Vagina (tissue), 2 donors: ENCODE measurements at regions not wholly inside any gene's neighbourhood (a gene's known extent, or its start where the extent isn't known, plus 50 kb on each side); places are given as distances from the start of the nearest gene placed in this dataset.

ENCODE experiments used
- CTCF ChIP-seq, 3 experiments: fragments of 450-650 bp in 2 of 3; fragments of 200-600 bp in 1 of 3; sonication (generic) in 1 of 3; IDR thresholded peaks; one replicate each; pipeline ENCODE4 v1.5.1; 2017 to 2019; ENCODE audit warnings: antibody characterized with exemption in 3 of 3, mild to moderate bottlenecking in 2 of 3, moderate library complexity in 2 of 3
- POLR2A ChIP-seq, 2 donors: fragments of 450-650 bp; IDR thresholded peaks; one replicate each; pipeline ENCODE4 v1.6.1; 2017; ENCODE audit warnings: antibody characterized with exemption in 2 of 2, mild to moderate bottlenecking in 2 of 2, moderate library complexity in 2 of 2
- POLR2AphosphoS5 ChIP-seq, 2 donors: sonication (generic); formaldehyde crosslinking; IDR thresholded peaks; one replicate each; pipeline ENCODE4 v1.9.0; 2017; ENCODE audit warnings: antibody characterized with exemption in 2 of 2, mild to moderate bottlenecking in 2 of 2, low read depth in 1 of 2; ENCODE audit not compliant: insufficient read depth in 1 of 2

- TF ChIP-seq CTCF (IDR thresholded peaks at IDR 0.05) (no peak), POLR2A (IDR thresholded peaks at IDR 0.05) (no peak), POLR2AphosphoS5 (IDR thresholded peaks at IDR 0.05; ENCODE audit: insufficient read depth in 1 of 2, low read depth in 1 of 2) (no peak)
Observed at GRCh38 chrX:121635141-121635540, 587.7 kb downstream of the GLUD2 start.
